Type B pancreatic cell (in vitro differentiated cells): ENCODE measurements at regions not wholly inside any gene's neighbourhood (a gene's known extent, or its start where the extent isn't known, plus 50 kb on each side); places are given as distances from the start of the nearest gene placed in this dataset.

ENCODE experiments used
- DNase-seq: peaks from one replicate; pipeline ENCODE4 v3.0.0; 2021; ENCODE audit warnings: mixed read lengths; ENCODE audit not compliant: unreplicated experiment; ENCODE audit errors: extremely low spot score
- H3K27ac Mint-ChIP-seq: 2 replicates; pipeline ENCODE4 v1.8.0; 2021; ENCODE audit warnings: mild to moderate bottlenecking, mixed read lengths
- H3K27me3 Mint-ChIP-seq: 2 replicates; pipeline ENCODE4 v1.8.0; 2021; ENCODE audit warnings: mixed read lengths
- H3K36me3 Mint-ChIP-seq: 2 replicates; pipeline ENCODE4 v1.8.0; 2021; ENCODE audit warnings: mixed read lengths
- H3K4me1 Mint-ChIP-seq: one replicate; pipeline ENCODE4 v1.8.0; 2021; ENCODE audit warnings: mixed read lengths; ENCODE audit not compliant: unreplicated experiment
- H3K4me3 Mint-ChIP-seq: 2 replicates; pipeline ENCODE4 v1.8.0; 2021; ENCODE audit warnings: mild to moderate bottlenecking, mixed read lengths
- H3K9me3 Mint-ChIP-seq: 2 replicates; pipeline ENCODE4 v1.8.0; 2021; ENCODE audit warnings: mixed read lengths
- TF ChIP-seq, protein P1 (sequence below): fragments of 200-600 bp; sonication (generic); conservative IDR thresholded peaks from 2 replicates; pipeline ENCODE4 v1.5.0; 2021; ENCODE audit warnings: antibody characterized with exemption, mild to moderate bottlenecking

DNA sequence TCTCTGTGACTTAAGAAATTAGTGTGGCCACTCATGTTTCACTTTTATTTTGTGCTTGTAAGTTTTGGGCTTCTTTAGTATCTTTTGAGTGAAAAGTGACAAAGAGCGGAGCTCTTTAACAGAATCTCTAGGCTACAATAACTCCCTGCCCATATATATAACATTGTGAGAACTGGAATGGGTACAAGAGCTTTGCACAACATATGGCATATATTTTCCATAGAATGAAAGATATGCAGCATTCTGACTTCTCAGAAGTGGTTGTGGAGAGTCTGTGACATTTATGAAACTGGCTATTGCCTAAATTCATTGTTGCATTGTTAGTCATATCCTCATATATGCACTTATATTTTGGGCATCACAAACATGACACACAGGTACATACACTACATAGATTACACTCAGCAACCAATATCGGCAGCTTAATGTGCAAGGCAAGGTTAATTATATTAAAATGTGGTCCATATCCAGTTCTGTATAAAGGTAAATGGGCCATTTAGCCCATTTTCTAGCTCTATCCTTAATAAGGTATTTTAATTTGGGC lies 1148.2 kb downstream of the FAM181B start:
- TF ChIP-seq, protein P1, sequence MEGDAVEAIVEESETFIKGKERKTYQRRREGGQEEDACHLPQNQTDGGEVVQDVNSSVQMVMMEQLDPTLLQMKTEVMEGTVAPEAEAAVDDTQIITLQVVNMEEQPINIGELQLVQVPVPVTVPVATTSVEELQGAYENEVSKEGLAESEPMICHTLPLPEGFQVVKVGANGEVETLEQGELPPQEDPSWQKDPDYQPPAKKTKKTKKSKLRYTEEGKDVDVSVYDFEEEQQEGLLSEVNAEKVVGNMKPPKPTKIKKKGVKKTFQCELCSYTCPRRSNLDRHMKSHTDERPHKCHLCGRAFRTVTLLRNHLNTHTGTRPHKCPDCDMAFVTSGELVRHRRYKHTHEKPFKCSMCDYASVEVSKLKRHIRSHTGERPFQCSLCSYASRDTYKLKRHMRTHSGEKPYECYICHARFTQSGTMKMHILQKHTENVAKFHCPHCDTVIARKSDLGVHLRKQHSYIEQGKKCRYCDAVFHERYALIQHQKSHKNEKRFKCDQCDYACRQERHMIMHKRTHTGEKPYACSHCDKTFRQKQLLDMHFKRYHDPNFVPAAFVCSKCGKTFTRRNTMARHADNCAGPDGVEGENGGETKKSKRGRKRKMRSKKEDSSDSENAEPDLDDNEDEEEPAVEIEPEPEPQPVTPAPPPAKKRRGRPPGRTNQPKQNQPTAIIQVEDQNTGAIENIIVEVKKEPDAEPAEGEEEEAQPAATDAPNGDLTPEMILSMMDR = no peak
- Mint-ChIP-seq H3K4me3 (no peak overlapping the region), H3K4me1 (no peaks in the 10 kb centered on the region)

DNA sequence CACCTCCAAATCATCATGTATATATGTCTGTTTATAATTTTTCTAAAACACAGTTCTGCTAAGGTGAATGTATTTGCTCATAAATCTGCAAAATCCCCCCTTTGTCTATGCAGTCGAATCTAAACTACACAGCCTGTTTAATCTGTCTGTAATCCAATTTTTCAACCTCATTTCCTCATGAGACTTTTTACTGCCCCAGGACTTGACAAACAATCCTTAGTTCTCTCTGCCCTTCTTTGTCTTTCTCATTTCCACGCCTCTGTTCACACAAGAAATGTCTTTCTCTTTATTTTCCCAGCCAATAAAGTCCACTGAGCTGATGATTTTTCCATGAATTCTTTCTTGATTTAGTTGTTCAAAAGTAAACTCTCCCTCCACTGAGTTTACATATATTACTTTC lies 1154.3 kb downstream of the FAM181B start:
- Mint-ChIP-seq H3K4me1 (peaks cover under 1% of the 10 kb centered on the region), H3K27me3 (peaks cover 12% of the 10 kb centered on the region), H3K4me3 (no peak overlapping the region), H3K9me3 (no peaks in the 10 kb centered on the region), H3K27ac (no peak overlapping the region), H3K36me3 (no peaks in the 10 kb centered on the region)
- TF ChIP-seq, protein P1 = no peak
- DNase-seq = no peak

More for the DNA sequence above, 1148.2 kb downstream of the FAM181B start:
- no peak for DNase-seq
- Mint-ChIP-seq H3K36me3 (no peaks in the 10 kb centered on the region), H3K27ac (no peak overlapping the region), H3K9me3 (no peaks in the 10 kb centered on the region), H3K27me3 (peaks cover 2% of the 10 kb centered on the region)

DNA sequence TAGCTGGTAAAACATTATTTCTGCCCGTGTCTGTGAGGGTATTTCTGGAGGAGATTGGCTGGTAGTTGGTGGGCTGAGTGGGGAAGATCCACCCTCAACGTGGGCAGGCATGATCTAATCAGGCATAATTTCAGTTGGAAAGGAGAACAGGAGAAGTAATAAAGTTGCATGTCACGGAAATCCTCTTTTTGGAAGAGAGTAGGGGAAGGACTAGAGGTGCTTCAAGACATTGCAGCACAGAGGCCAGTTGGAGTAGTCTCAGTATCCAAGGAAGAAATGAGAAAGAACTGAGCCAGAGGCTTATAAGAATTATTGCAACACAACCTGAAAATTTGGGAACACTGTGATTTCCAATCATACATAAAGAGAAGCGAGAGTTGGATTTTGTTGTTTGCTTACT lies 1155.1 kb downstream of the FAM181B start:
- Mint-ChIP-seq H3K36me3 (no peaks in the 10 kb centered on the region), H3K27ac (no peak overlapping the region), H3K4me3 (no peak overlapping the region), H3K27me3 (peaks cover 17% of the 10 kb centered on the region), H3K4me1 (peaks cover 5% of the 10 kb centered on the region), H3K9me3 (no peaks in the 10 kb centered on the region)
- DNase-seq = no peak
- TF ChIP-seq, protein P1 = no peak

DNA sequence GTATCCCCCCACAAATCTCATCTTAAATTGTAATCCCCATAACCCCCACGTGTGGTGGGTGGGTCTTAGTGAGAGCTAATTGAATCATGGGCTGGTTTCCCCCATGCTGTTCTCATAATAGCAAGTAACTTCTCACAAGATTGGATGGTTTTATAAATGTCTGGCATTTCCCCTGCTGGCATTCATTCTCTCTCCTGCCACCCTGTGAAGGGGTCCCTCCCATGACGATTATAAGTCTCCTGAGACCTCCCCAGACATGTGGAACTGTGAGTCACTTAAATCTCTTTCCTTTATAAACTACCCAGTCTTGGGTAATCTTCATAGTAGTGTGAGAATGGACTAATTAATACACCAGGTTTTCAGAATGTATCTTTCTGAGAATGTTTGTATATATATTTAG lies 1159.4 kb downstream of the FAM181B start:
- DNase-seq = no peak
- peaks cover 8% of the 10 kb centered on the region for H3K4me1 Mint-ChIP-seq
- H3K4me3 Mint-ChIP-seq = no peak overlapping the region
- no peak overlapping the region for H3K27ac Mint-ChIP-seq
- H3K9me3 Mint-ChIP-seq = no peaks in the 10 kb centered on the region
- no peaks in the 10 kb centered on the region for H3K36me3 Mint-ChIP-seq
- TF ChIP-seq, protein P1 = no peak
- peaks cover 17% of the 10 kb centered on the region for H3K27me3 Mint-ChIP-seq

DNA sequence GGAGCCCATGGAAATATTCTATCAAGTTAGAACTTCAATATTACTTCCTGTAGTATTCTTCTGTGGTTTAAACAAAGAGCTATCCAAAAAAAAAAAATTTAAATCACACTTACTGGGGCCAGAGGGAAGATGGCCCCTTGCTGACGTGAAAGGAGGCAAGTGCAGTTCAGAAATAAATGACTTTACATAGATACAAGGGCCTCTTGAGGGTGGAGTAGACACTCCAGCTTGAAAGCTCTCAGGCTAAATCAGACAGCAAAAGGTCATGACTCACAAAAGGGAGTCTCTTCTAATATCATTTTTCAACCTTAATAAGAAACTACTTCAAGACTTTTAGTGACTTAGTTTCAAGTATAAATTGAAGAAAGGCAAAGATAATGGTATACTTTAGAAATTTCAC lies 1160.3 kb downstream of the FAM181B start:
- H3K4me3 Mint-ChIP-seq = no peak overlapping the region
- H3K36me3 Mint-ChIP-seq = no peaks in the 10 kb centered on the region
- H3K4me1 Mint-ChIP-seq = peaks cover 8% of the 10 kb centered on the region
- DNase-seq = no peak
- TF ChIP-seq, protein P1 = no peak
- H3K27ac Mint-ChIP-seq = no peak overlapping the region
- H3K27me3 Mint-ChIP-seq = peaks cover 17% of the 10 kb centered on the region
- H3K9me3 Mint-ChIP-seq = no peaks in the 10 kb centered on the region

DNA sequence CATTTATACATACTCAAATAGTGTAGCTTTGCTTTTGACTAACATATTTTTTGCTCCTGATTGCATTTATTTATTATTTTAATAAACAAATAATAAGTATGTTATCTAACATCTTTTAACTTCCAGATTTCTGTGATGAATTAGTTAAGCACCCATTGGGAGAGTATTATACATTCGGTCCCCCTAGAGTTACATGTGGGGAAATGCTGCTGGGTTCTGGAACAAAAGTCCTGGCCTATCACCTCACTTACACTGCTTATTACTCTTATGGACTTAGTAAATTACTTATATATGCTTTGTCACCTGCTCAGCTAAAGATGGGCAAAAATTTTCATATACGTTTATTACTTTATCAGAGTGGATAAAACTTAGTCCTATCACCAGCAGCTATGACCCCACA lies 1163.0 kb downstream of the FAM181B start:
- Mint-ChIP-seq H3K4me1 (peaks cover 8% of the 10 kb centered on the region), H3K9me3 (no peaks in the 10 kb centered on the region), H3K27ac (no peak overlapping the region), H3K27me3 (peaks cover 10% of the 10 kb centered on the region), H3K36me3 (no peaks in the 10 kb centered on the region), H3K4me3 (no peak overlapping the region)
- no peak for DNase-seq
- TF ChIP-seq, protein P1 = no peak
